ENCODE measurements at regions not wholly inside any gene's neighbourhood (a gene's known extent, or its start where the extent isn't known, plus 50 kb on each side); places are given as distances from the start of the nearest gene placed in this dataset.
"Not testable (repeated sequence)": the region's sequence is repeated elsewhere in the genome, so short reads cannot be mapped to it uniquely, and the experiment has no call there.

- Histone ChIP-seq H3K27me3 (ENCODE audit: insufficient read depth, low read length, poor library complexity, severe bottlenecking) (no peaks in the 10 kb centered on the region), H4K20me1 (ENCODE audit: insufficient read depth, low read length, poor library complexity, severe bottlenecking) (no peaks in the 10 kb centered on the region), H3F3A (ENCODE audit: low read depth) (no peaks in the 10 kb centered on the region), H3K36me3 (ENCODE audit: insufficient read depth, low read length) (no peaks in the 10 kb centered on the region), H2AFZ (ENCODE audit: low read length) (no peak overlapping the region), H3K4me2 (ENCODE audit: low read depth, low read length, poor library complexity, severe bottlenecking) (no peak overlapping the region), H3K9me2 (replicated peaks; ENCODE audit: low read depth, low read length) (no peaks in the 10 kb centered on the region), H3K9ac (ENCODE audit: low read depth, low read length, poor library complexity, severe bottlenecking) (no peak overlapping the region), H3K4me1 (ENCODE audit: insufficient read depth, low read length, poor library complexity, severe bottlenecking) (no peaks in the 10 kb centered on the region), H3K79me2 (ENCODE audit: insufficient read depth, low read length) (peaks cover under 1% of the 10 kb centered on the region; the same call in 1 of the 2 replicates), H3K9me3 (ENCODE audit: insufficient read depth, low read depth, low read length) (no peaks in the 10 kb centered on the region), H3K4me3 (ENCODE audit: low read length, poor library complexity, severe bottlenecking) (no peak overlapping the region)
- TF ChIP-seq EZH2phosphoT487 (IDR thresholded peaks at IDR 0.05; ENCODE audit: borderline replicate concordance): no peak
- TF ChIP-seq CTCF (conservative IDR thresholded peaks at IDR 0.05; ENCODE audit: low read length): no peak
Measured at GRCh38 chr15:92801774-92802464, 98.2 kb upstream of the CHD2 start.

GRCh38 chr15:92803536-92803851, 96.6 kb upstream of the CHD2 start:
- H3K36me3 ChIP-seq (ENCODE audit: insufficient read depth, low read length): no peaks in the 10 kb centered on the region
- H3K79me2 ChIP-seq (ENCODE audit: insufficient read depth, low read length): peaks cover 16% of the 10 kb centered on the region
- no peaks in the 10 kb centered on the region for H4K20me1 ChIP-seq (ENCODE audit: insufficient read depth, low read length, poor library complexity, severe bottlenecking)
- TF ChIP-seq EZH2phosphoT487 (IDR thresholded peaks at IDR 0.05; ENCODE audit: borderline replicate concordance): no peak
- no peak for TF ChIP-seq CTCF (conservative IDR thresholded peaks at IDR 0.05; ENCODE audit: low read length)
- no peak overlapping the region for H3K9ac ChIP-seq (ENCODE audit: low read depth, low read length, poor library complexity, severe bottlenecking)
- H3K9me3 ChIP-seq (ENCODE audit: insufficient read depth, low read depth, low read length): no peaks in the 10 kb centered on the region
- no peak overlapping the region for H3K4me3 ChIP-seq (ENCODE audit: low read length, poor library complexity, severe bottlenecking)
- H2AFZ ChIP-seq (ENCODE audit: low read length): no peak overlapping the region
- no peaks in the 10 kb centered on the region for H3K27me3 ChIP-seq (ENCODE audit: insufficient read depth, low read length, poor library complexity, severe bottlenecking)
- H3K4me2 ChIP-seq (ENCODE audit: low read depth, low read length, poor library complexity, severe bottlenecking): no peak overlapping the region
- H3F3A ChIP-seq (ENCODE audit: low read depth): no peaks in the 10 kb centered on the region
- H3K4me1 ChIP-seq (ENCODE audit: insufficient read depth, low read length, poor library complexity, severe bottlenecking): peaks cover 7% of the 10 kb centered on the region
- no peaks in the 10 kb centered on the region for H3K9me2 ChIP-seq (replicated peaks; ENCODE audit: low read depth, low read length)

GRCh38 chr15:92803852-92804609, 96.1 kb upstream of the CHD2 start:
- H3K4me2 ChIP-seq (ENCODE audit: low read depth, low read length, poor library complexity, severe bottlenecking): no peak overlapping the region
- H3F3A ChIP-seq (ENCODE audit: low read depth): no peaks in the 10 kb centered on the region
- no peak for TF ChIP-seq CTCF (conservative IDR thresholded peaks at IDR 0.05; ENCODE audit: low read length)
- TF ChIP-seq EZH2phosphoT487 (IDR thresholded peaks at IDR 0.05; ENCODE audit: borderline replicate concordance): no peak
- no peaks in the 10 kb centered on the region for H3K36me3 ChIP-seq (ENCODE audit: insufficient read depth, low read length)
- H3K79me2 ChIP-seq (ENCODE audit: insufficient read depth, low read length): peaks cover 18% of the 10 kb centered on the region
- H3K9ac ChIP-seq (ENCODE audit: low read depth, low read length, poor library complexity, severe bottlenecking): no peak overlapping the region
- peaks cover 7% of the 10 kb centered on the region for H3K4me1 ChIP-seq (ENCODE audit: insufficient read depth, low read length, poor library complexity, severe bottlenecking)
- no peaks in the 10 kb centered on the region for H3K9me2 ChIP-seq (replicated peaks; ENCODE audit: low read depth, low read length)
- no peak overlapping the region for H2AFZ ChIP-seq (ENCODE audit: low read length)
- no peaks in the 10 kb centered on the region for H3K9me3 ChIP-seq (ENCODE audit: insufficient read depth, low read depth, low read length)
- H3K27me3 ChIP-seq (ENCODE audit: insufficient read depth, low read length, poor library complexity, severe bottlenecking): no peaks in the 10 kb centered on the region
- H3K4me3 ChIP-seq (ENCODE audit: low read length, poor library complexity, severe bottlenecking): no peak overlapping the region
- H4K20me1 ChIP-seq (ENCODE audit: insufficient read depth, low read length, poor library complexity, severe bottlenecking): no peaks in the 10 kb centered on the region

- not testable (repeated sequence) for H3K9me3 ChIP-seq (ENCODE audit: insufficient read depth, low read depth, low read length); H3K4me3 ChIP-seq (ENCODE audit: low read length, poor library complexity, severe bottlenecking); H2AFZ ChIP-seq (ENCODE audit: low read length); H3K4me1 ChIP-seq (ENCODE audit: insufficient read depth, low read length, poor library complexity, severe bottlenecking); H3K27me3 ChIP-seq (ENCODE audit: insufficient read depth, low read length, poor library complexity, severe bottlenecking); H3K36me3 ChIP-seq (ENCODE audit: insufficient read depth, low read length); H3K9me2 ChIP-seq (replicated peaks; ENCODE audit: low read depth, low read length); H4K20me1 ChIP-seq (ENCODE audit: insufficient read depth, low read length, poor library complexity, severe bottlenecking); H3K4me2 ChIP-seq (ENCODE audit: low read depth, low read length, poor library complexity, severe bottlenecking); H3K9ac ChIP-seq (ENCODE audit: low read depth, low read length, poor library complexity, severe bottlenecking); H3F3A ChIP-seq (ENCODE audit: low read depth)
- peaks cover 18% of the 10 kb centered on the region for H3K79me2 ChIP-seq (ENCODE audit: insufficient read depth, low read length)
Measured at GRCh38 chr15:92804610-92804936, 95.6 kb upstream of the CHD2 start.

All from Loucy (cell line).